GM13976 (cell line): ENCODE measurements at regions not wholly inside any gene's neighbourhood (a gene's known extent, or its start where the extent isn't known, plus 50 kb on each side); places are given as distances from the start of the nearest gene placed in this dataset.

Experiments
- DNase-seq: peaks from one replicate; pipeline ENCODE4 v3.0.0; 2012; ENCODE audit warnings: low spot score
- in situ Hi-C: fragments of 300-500 bp; cut with MboI; formaldehyde crosslinking; loops from one replicate; pipeline ENCODE4 v1.12.0; 2022; ENCODE audit warnings: low sequenced_read_pairs, mixed read lengths, inconsistent platforms; ENCODE audit not compliant: unreplicated experiment
- TF ChIP-seq, protein P1 (sequence below): IDR thresholded peaks from 2 replicates; pipeline ENCODE4 v1.5.1; 2012; ENCODE audit warnings: borderline replicate concordance, mild to moderate bottlenecking; ENCODE audit not compliant: insufficient read depth; ENCODE audit errors: extremely low read depth, missing control alignments, control extremely low read depth

DNA sequence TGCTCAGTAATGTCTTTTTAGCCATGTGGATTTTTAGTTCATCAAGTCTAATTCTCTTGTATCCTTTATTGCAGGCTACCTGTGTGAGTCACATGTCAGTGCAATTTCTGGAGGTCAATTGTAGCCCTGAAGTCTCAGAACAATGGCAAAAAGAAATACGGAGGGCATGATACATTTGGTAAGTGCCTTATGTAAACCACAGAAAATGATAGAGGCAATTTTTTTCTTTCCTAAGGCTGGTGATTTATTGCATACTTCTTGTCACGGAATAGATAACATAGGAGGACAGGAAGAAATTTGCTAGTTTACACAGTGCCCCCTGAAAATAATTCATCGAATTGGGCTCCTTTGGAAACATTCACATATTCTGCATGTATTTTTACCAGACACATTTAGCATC is 235.9 kb downstream of the DMRTA1 start:
- no peak for DNase-seq
- TF ChIP-seq, protein P1, sequence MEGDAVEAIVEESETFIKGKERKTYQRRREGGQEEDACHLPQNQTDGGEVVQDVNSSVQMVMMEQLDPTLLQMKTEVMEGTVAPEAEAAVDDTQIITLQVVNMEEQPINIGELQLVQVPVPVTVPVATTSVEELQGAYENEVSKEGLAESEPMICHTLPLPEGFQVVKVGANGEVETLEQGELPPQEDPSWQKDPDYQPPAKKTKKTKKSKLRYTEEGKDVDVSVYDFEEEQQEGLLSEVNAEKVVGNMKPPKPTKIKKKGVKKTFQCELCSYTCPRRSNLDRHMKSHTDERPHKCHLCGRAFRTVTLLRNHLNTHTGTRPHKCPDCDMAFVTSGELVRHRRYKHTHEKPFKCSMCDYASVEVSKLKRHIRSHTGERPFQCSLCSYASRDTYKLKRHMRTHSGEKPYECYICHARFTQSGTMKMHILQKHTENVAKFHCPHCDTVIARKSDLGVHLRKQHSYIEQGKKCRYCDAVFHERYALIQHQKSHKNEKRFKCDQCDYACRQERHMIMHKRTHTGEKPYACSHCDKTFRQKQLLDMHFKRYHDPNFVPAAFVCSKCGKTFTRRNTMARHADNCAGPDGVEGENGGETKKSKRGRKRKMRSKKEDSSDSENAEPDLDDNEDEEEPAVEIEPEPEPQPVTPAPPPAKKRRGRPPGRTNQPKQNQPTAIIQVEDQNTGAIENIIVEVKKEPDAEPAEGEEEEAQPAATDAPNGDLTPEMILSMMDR, result no peak
- in situ Hi-C loops, result no loop called here

DNA sequence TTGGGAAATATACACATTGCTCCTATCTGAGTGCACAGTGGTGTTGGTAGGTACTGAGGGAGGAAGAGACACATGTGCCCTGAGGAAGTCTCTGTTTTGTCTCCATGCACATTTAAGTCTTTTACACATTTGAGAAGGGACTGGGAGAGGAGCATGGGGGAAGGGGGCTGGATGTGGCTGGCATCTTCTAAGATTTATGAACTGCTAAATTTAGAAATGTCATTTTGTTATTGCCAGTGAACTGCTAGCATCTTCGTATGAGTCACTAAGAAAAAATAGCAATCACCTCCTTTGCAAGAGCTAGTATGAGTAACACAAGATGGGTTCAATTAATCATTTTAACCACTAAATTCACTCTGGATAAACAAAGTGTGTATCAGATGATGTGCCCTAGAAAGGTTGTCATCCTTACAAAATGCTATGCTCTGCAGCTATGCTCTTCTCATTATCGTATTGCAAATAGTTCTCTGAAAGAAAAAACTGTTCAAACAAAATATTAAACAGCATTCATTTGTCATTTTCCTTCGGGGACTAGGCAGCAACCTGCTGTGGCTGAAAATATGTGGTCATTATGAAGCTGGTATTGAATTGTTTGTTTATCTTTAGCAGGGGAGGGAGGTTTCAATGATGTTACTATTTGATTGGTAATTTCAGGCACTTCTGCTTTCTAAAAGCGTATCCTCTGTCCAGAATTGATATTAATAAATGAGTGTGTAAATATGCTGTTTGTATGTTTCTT is 236.5 kb downstream of the DMRTA1 start:
- no peak for DNase-seq
- TF ChIP-seq, protein P1, result no peak
- in situ Hi-C loops, result no loop called here

GRCh38 chr9:22683700-22684075 is 237.1 kb downstream of the DMRTA1 start:
- in situ Hi-C loops, result no loop called here
- TF ChIP-seq, protein P1, result no peak
- no peak for DNase-seq

GRCh38 chr9:22693156-22693555 is 246.5 kb downstream of the DMRTA1 start:
- no peak for DNase-seq
- in situ Hi-C loops, result no loop called here

GRCh38 chr9:22700171-22700570 is 253.5 kb downstream of the DMRTA1 start:
- TF ChIP-seq, protein P1, result no peak
- in situ Hi-C loops, result no loop called here
- no peak for DNase-seq

More at GRCh38 chr9:22693156-22693555, 246.5 kb downstream of the DMRTA1 start:
- TF ChIP-seq, protein P1, result no peak

DNA sequence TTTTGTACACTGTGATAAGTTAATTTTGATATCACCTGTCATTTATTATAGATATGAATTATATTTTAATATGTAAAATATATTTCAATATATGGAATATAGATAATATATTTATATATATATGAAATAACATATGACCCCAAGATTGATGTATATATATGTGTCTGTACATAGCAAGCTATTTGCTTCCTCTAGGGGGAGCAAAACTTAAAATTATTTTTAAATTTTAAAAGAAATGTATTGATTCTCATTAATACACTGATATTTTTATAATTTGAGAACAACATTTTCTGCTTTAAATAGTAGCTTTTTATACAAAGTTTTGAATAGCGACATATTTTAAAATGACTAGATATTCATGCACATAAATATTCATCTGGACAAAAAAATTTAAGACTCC is 272.0 kb downstream of the DMRTA1 start:
- in situ Hi-C loops, result no loop called here
- no peak for DNase-seq
- TF ChIP-seq, protein P1, result no peak
